GM19467 (cell line): ENCODE measurements at regions not wholly inside any gene's neighbourhood (a gene's known extent, or its start where the extent isn't known, plus 50 kb on each side); places are given as distances from the start of the nearest gene placed in this dataset.
"Not testable (repeated sequence)": the region's sequence is repeated elsewhere in the genome, so short reads cannot be mapped to it uniquely, and the experiment has no call there.

Source experiments
- ATAC-seq: cut with Tn5 transposase; IDR thresholded peaks from one replicate; pipeline ENCODE4 v1.9.1; 2021; ENCODE audit warnings: mild to moderate bottlenecking, moderate library complexity; ENCODE audit not compliant: unreplicated experiment

DNA sequence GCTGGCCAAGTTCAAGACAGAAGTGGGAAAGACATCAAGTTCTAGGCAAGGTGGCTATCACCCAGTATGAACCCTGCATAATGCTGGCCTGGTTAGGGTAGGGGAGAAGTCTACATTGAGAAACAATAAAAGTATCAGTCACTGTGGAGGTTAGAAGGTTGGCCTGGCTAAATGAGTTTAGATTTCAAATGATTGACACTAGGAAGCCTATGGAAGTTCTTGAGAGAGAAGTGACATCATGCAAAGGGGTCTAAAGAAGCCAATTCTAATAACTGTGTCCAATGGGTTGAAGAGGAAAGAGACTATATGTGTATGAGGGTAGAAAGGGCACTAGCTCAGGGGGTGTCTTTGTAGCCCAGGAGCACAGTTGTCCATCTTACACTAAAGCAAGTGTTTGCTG, 98.5 kb upstream of the MBIP start:
- no peak for ATAC-seq

DNA sequence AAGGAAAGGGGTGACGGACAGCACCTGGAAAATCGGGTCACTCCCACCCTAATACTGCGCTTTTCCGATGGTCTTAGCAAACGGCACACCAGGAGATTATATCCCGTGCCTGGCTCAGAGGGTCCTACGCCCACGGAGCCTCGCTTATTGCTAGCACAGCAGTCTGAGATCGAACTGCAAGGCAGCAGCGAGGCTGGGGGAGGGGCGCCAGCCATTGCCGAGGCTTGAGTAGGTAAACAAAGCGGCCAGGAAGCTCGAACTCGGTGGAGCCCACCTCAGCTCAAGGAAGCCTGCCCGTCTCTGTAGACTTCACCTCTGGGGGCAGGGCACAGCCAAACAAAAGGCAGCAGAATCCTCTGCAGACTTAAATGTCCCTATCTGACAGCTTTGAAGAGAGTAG, 91.5 kb upstream of the MBIP start:
- ATAC-seq: not testable (repeated sequence)

DNA sequence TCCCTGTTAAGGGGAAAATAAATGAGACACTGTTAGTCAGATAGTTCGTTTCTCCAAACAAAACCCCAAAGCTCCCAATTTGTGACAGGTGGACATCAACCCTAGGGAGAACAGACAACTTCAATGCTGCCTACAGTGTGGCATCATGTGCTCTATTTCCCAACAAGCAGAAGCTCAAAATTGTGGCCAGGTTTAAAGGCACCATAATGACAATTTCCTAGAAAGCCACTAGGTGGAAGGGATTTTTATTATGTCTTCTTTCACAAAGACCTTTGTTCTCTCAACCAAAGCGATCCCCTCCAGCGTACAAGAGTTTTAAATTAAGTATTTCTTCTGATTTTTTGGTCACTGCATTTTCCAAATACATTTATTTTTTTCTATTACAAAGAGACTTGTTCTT, 88.0 kb upstream of the MBIP start:
- no peak for ATAC-seq

DNA sequence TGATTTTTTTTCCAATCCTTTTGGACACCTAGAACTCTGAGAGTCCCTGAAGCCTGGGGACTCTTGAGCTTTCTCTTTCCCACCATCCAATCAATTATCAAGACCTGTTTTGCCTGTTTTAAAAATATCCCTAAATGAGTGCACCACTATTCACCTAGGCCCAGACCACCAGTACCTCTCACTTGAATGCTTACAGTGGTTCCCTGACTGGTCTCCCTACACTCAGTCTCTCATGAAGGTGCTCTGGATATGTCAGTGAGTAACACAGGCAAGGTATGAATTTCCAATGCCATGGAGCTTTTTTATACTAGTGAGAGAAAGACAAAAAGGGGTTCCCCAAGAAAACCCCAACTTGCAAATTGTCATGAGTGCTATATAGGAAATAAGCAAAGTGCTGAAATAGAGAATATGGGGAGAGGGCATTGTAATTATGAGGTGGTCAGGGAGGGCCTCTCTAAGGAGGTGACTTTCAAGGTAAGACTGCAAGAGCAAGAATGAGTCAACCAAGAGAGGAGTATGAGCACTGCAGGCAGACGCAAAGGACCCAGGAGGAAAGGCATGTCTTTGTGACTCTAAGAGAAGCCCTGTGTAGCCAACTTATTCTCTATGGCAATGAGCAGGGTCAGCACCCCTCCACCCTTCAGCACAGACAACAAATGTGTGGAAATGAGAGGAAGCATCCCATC, 85.3 kb upstream of the MBIP start:
- ATAC-seq: no peak

DNA sequence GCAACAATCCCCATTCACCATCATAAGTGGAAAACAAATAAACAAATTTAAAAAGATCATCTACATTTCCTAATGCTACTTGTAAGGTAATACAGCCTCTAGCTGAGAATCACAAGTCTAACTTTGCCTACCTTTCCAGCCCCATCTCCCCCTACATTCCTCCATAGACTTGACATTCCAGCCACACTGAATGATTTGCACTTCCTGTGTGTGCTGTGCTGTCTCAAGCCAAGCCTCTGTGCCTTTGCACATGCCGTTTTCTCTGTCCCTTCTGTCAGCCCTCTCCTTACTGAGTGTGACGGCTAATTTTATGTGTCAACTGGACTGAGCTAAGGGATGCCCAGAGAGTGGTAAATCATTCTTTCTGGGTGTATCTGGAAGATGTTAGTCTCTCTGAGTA, 82.4 kb upstream of the MBIP start:
- ATAC-seq: no peak

DNA sequence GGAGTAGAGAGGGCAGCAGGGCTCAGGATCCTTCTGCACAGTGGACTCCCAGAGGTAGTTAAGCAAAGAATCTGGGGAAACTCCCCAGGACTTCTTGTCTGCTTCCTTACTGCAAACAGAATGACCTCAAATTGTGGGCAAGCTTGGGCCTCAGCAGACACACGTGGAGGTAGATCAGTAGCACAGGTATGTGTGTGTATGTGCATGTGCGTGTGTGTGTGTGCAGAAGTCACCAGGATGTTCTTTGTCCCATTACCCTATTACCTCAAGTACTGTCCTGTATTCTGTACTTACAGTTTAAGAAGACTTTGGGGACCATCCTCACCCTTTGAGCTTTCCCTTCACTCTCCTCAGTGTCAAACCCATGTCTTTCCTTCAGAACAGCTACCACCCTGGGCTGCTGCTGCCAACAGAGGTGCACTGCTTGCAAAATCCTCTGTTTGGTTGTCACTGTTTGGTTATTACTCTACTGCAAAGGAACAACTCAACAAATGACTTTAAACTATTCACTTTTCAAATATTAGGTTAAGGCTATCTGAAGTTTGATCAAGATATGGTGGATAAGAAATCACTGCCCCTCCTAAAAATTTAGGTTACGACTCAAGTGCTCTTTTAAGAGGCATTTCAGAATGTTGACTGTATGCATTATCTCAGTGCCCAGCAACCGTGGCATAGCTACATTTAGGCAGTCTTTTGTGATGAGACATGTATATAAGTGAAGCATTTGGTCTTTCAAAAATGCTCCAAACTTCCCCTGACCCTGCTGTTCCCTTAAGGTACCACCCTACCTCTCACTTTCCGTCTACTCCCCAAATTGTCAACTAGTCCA, 78.2 kb upstream of the MBIP start:
- ATAC-seq: no peak

DNA sequence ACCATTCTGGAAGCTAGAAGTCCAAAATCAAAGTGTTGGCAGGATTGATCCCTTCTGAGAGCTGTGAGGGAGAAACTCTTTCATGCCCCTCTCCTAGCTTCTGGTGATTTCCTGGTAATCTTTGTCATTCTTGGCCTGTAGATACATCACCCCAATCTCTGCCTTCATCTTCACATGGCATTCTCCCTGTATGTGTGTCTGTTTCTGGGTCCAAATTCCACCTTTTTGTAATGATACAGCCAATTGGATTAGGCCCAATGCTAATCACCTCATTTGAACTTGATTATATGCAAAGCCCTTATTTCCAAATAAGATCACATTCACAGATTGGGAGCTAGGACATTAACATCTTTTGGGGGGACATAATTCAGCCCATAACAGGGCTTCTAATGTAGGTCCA, 76.9 kb upstream of the MBIP start:
- ATAC-seq: no peak

DNA sequence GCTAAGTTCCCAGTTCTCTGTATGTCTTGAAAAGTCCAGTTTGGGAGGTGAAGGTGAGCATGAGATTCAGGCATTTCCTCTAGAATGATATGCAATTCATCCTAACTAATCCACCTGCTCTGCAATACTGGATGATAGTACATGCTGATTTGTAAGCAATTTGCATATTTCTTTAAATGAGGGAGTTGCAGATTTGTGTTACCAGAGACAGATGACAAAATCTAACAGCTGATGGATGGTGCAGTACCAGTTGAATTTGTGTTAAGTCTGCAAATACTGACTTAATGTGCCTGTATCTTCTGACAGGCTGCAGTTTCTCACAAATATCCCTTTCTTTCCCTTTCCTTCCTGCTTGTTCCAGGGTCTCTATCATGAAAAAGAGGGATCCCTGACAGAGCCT, 76.4 kb upstream of the MBIP start:
- ATAC-seq: no peak

DNA sequence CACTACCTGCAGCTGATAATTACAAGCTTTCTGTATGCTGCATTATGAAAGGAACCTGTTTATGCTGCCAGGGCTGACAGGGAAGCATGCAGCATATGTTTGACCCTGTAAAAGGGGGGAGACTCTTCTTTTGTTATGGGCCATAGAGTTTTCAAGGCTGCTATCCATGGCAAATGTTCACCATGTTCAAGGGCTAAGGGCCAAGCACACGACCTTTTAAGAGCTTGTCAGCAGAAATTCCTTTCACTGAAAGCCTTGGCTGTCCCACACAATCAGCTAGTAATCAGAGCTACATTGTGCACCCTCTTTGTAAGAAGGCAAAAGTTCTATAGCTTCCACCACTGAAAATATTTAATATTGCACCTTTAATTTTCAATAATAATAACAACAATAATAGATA, 74.2 kb upstream of the MBIP start:
- no peak for ATAC-seq

DNA sequence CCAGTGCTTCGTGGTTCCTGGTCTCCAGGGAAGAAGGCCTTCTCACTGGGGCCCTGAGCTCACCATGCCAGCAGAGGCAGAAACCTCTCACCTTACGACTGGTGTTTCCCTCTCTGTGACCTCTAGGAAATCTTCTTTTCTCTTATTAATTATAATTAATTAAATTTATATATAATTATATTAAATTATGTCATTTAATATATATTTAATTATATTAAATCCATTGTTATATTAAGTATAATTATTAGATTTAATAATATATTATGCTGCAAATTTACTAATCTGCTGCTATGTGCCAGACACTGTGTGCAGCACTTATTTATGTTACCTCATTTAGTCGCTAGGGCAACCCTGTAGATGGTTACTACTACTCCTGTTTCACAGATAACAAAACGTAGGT, 70.3 kb upstream of the MBIP start:
- no peak for ATAC-seq

DNA sequence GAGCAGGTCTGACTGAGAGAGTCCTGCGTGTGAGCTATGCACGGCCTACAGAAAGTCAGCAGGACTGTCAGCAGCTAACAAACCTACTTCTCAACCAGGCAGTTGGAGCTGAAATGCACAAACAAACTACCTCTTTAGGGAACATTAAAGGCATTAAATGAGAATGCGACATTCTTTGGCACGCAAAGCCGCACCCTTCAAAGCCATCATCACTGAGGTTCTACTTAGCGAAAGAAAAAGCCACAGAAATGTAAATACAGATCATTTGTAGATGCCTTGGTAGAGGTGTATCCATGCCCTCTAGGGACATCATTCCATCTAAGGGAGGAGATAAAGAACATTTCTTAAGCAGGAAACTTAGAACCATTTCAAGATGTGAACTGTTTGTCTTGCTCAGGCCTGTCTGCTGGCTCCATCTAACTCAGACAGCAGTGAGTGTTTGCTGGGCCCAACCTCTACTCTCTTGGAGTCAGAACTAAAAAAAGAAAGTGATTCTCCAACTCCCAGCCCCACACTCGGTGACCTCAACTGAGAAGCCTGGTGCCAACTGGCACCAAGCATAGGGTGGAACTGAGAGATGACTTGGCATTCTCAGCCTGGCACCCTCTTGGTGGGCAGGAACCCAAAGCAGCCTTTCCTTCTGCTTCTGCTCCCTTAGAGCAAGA, 63.5 kb upstream of the MBIP start:
- no peak for ATAC-seq

DNA sequence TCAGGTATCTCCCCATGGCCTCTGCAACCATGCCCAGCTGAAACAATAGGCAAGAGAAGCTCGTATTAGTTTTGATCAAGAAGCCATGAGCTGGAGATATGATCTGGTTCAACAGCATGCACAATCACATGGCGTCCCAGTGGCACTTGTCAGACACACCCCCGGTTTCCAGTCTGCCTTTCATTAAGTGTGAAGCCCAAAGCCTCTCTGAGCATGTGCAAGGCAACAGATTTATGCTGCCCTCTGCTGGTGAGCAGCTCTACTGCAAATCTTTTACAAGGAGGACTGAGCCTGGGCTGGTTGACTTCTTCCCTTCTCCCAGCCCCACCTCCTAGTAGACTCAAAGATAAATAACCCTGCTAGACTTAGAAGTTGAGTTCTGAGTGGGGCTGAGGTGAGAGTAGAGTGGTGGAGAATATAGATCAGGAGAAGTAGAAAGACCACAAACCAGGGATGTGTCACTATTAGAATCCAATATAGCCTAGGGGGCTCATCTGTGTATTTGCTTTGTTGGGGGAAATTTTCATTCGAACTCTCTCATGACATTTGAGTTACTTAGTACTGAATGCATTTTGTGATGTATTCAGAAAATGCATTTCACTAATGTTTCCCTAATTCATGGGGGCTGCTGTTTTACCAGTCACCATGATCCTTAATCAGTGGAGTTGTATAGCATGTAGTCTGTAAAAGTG, 53.7 kb upstream of the MBIP start:
- ATAC-seq: peak; percentile 94
